KMS-11 (cell line): ENCODE measurements at regions not wholly inside any gene's neighbourhood (a gene's known extent, or its start where the extent isn't known, plus 50 kb on each side); places are given as distances from the start of the nearest gene placed in this dataset.

Source experiments
- H2AFZ ChIP-seq: fragments of 200-600 bp; sonication (generic); 2 replicates; pipeline ENCODE4 v1.6.1; 2016; ENCODE audit warnings: antibody characterized with exemption, mixed run types, low read depth
- H3K27ac ChIP-seq: fragments of 200-600 bp; sonication (generic); 2 replicates; pipeline ENCODE4 v1.6.1; 2016; ENCODE audit warnings: mild to moderate bottlenecking, mixed run types
- H3K27me3 ChIP-seq: fragments of 200-600 bp; sonication (generic); 2 replicates; pipeline ENCODE4 v1.6.1; 2017; ENCODE audit warnings: mild to moderate bottlenecking, low read depth, mixed run types, moderate library complexity; ENCODE audit not compliant: insufficient read depth
- H3K36me3 ChIP-seq: fragments of 200-600 bp; sonication (generic); 2 replicates; pipeline ENCODE4 v1.6.1; 2017; ENCODE audit warnings: mild to moderate bottlenecking, mixed run types; ENCODE audit not compliant: insufficient read depth
- H3K4me1 ChIP-seq: fragments of 200-600 bp; sonication (generic); 2 replicates; pipeline ENCODE4 v1.6.1; 2016; ENCODE audit warnings: mild to moderate bottlenecking, low read depth, mixed run types; ENCODE audit not compliant: poor library complexity, severe bottlenecking
- H3K4me2 ChIP-seq: fragments of 200-600 bp; sonication (generic); 2 replicates; pipeline ENCODE4 v1.7.0; 2016; ENCODE audit warnings: mild to moderate bottlenecking, mixed run types
- H3K4me3 ChIP-seq: fragments of 200-600 bp; sonication (generic); IDR thresholded peaks from 2 replicates; pipeline ENCODE4 v1.6.1; 2017; ENCODE audit warnings: low read depth, low read length, mixed read lengths; ENCODE audit not compliant: insufficient read depth
- H3K79me2 ChIP-seq: fragments of 200-600 bp; sonication (generic); 2 replicates; pipeline ENCODE4 v1.6.1; 2016; ENCODE audit warnings: low read depth, mixed run types; ENCODE audit not compliant: insufficient read depth
- H3K9ac ChIP-seq: fragments of 200-600 bp; sonication (generic); 2 replicates; pipeline ENCODE4 v1.6.1; 2016; ENCODE audit warnings: mild to moderate bottlenecking, mixed run types
- H4K20me1 ChIP-seq: fragments of 200-600 bp; sonication (generic); 2 replicates; pipeline ENCODE4 v1.6.1; 2016; ENCODE audit warnings: mild to moderate bottlenecking, mixed run types; ENCODE audit not compliant: insufficient read depth
- CTCF ChIP-seq: fragments of 200-600 bp; sonication (generic); conservative IDR thresholded peaks from 2 replicates; pipeline ENCODE4 v1.6.1; 2017; ENCODE audit warnings: low read depth, mild to moderate bottlenecking, antibody characterized with exemption, low read length, moderate library complexity, mixed read lengths

GRCh38 chr15:73001840-73002239, 50.4 kb upstream of the NEO1 start:
- no peak overlapping the region for H3K27ac ChIP-seq
- H3K4me3 ChIP-seq, result no peak overlapping the region
- no peaks in the 10 kb centered on the region for H3K27me3 ChIP-seq
- H3K4me2 ChIP-seq, result no peak overlapping the region
- no peak overlapping the region for H3K9ac ChIP-seq
- TF ChIP-seq CTCF, result no peak
- no peaks in the 10 kb centered on the region for H4K20me1 ChIP-seq
- H3K79me2 ChIP-seq, result no peaks in the 10 kb centered on the region
- no peaks in the 10 kb centered on the region for H3K36me3 ChIP-seq
- no peaks in the 10 kb centered on the region for H3K4me1 ChIP-seq
- H2AFZ ChIP-seq, result no peak overlapping the region

GRCh38 chr15:73000293-73000692, 52.0 kb upstream of the NEO1 start:
- H2AFZ ChIP-seq, result no peak overlapping the region

GRCh38 chr15:72999586-72999985, 52.7 kb upstream of the NEO1 start:
- H3K4me1 ChIP-seq, result no peaks in the 10 kb centered on the region
- H3K79me2 ChIP-seq, result no peaks in the 10 kb centered on the region
- no peak overlapping the region for H3K9ac ChIP-seq
- H3K27ac ChIP-seq, result no peak overlapping the region
- H3K36me3 ChIP-seq, result no peaks in the 10 kb centered on the region
- no peak overlapping the region for H3K4me2 ChIP-seq
- H4K20me1 ChIP-seq, result no peaks in the 10 kb centered on the region
- no peaks in the 10 kb centered on the region for H3K27me3 ChIP-seq
- no peak overlapping the region for H3K4me3 ChIP-seq
- no peak overlapping the region for H2AFZ ChIP-seq
- no peak for TF ChIP-seq CTCF

More at GRCh38 chr15:73000293-73000692, 52.0 kb upstream of the NEO1 start:
- H3K4me2 ChIP-seq, result no peak overlapping the region
- no peak for TF ChIP-seq CTCF
- H3K9ac ChIP-seq, result no peak overlapping the region
- no peaks in the 10 kb centered on the region for H3K27me3 ChIP-seq
- H3K36me3 ChIP-seq, result no peaks in the 10 kb centered on the region
- H3K4me3 ChIP-seq, result no peak overlapping the region
- no peaks in the 10 kb centered on the region for H3K4me1 ChIP-seq
- H3K27ac ChIP-seq, result no peak overlapping the region
- H3K79me2 ChIP-seq, result no peaks in the 10 kb centered on the region
- H4K20me1 ChIP-seq, result no peaks in the 10 kb centered on the region

- no peaks in the 10 kb centered on the region for H3K27me3 ChIP-seq
- H3K27ac ChIP-seq, result no peak overlapping the region
- no peak for TF ChIP-seq CTCF
- H3K4me1 ChIP-seq, result no peaks in the 10 kb centered on the region
- H3K36me3 ChIP-seq, result no peaks in the 10 kb centered on the region
- no peak overlapping the region for H2AFZ ChIP-seq
- no peak overlapping the region for H3K9ac ChIP-seq
- H4K20me1 ChIP-seq, result no peaks in the 10 kb centered on the region
- H3K4me3 ChIP-seq, result no peak overlapping the region
- H3K79me2 ChIP-seq, result no peaks in the 10 kb centered on the region
- no peak overlapping the region for H3K4me2 ChIP-seq
Measured at GRCh38 chr15:72998681-72999466, 53.4 kb upstream of the NEO1 start.
